EH (cell line): ENCODE measurements at regions not wholly inside any gene's neighbourhood (a gene's known extent, or its start where the extent isn't known, plus 50 kb on each side); places are given as distances from the start of the nearest gene placed in this dataset.
"Not testable (repeated sequence)": the region's sequence is repeated elsewhere in the genome, so short reads cannot be mapped to it uniquely, and the experiment has no call there.

ENCODE experiments used
- DNase-seq: peaks from one replicate; pipeline ENCODE4 v3.0.0-alpha.2; 2015; ENCODE audit warnings: low read depth

GRCh38 chr5:75948438-75948837 is 134.7 kb upstream of the SV2C start:
- no peak for DNase-seq

GRCh38 chr5:75940418-75940817 is 142.8 kb upstream of the SV2C start:
- no peak for DNase-seq

GRCh38 chr5:75935572-75935971 is 147.6 kb upstream of the SV2C start:
- DNase-seq = no peak

GRCh38 chr5:75933489-75933888 is 149.7 kb upstream of the SV2C start:
- DNase-seq = no peak

- DNase-seq = no peak
Observed at GRCh38 chr5:75931175-75931574, 152.0 kb upstream of the SV2C start.

GRCh38 chr5:75928992-75929391 is 154.2 kb upstream of the SV2C start:
- no peak for DNase-seq

- no peak for DNase-seq
Observed at GRCh38 chr5:75922480-75922879, 160.7 kb upstream of the SV2C start.

GRCh38 chr5:75921011-75921410 is 162.2 kb upstream of the SV2C start:
- DNase-seq = no peak

GRCh38 chr5:75916144-75916543 is 167.0 kb upstream of the SV2C start:
- DNase-seq = no peak

GRCh38 chr5:75909223-75909622 is 174.0 kb upstream of the SV2C start:
- DNase-seq = no peak

- DNase-seq = no peak
Observed at GRCh38 chr5:75907651-75908050, 175.5 kb upstream of the SV2C start.

- no peak for DNase-seq
Observed at GRCh38 chr5:75894482-75894881, 177.2 kb upstream of the POC5 start.

GRCh38 chr5:75891736-75892135 is 174.5 kb upstream of the POC5 start:
- no peak for DNase-seq

- no peak for DNase-seq
Observed at GRCh38 chr5:75891020-75891419, 173.8 kb upstream of the POC5 start.

- DNase-seq = no peak
Observed at GRCh38 chr5:75890546-75890945, 173.3 kb upstream of the POC5 start.

- DNase-seq = peak; percentile 35
Observed at GRCh38 chr5:75886706-75887105, 169.5 kb upstream of the POC5 start.

- peak; percentile 15 for DNase-seq
Observed at GRCh38 chr5:75885849-75886596, 168.8 kb upstream of the POC5 start.

- DNase-seq = no peak
Observed at GRCh38 chr5:75885321-75885720, 168.1 kb upstream of the POC5 start.

- no peak for DNase-seq
Observed at GRCh38 chr5:75869891-75870290, 152.7 kb upstream of the POC5 start.

GRCh38 chr5:75862872-75863271 is 145.6 kb upstream of the POC5 start:
- DNase-seq = no peak

GRCh38 chr5:75859621-75860020 is 142.4 kb upstream of the POC5 start:
- DNase-seq = not testable (repeated sequence)

- DNase-seq = no peak
Observed at GRCh38 chr5:75856056-75856455, 138.8 kb upstream of the POC5 start.

- no peak for DNase-seq
Observed at GRCh38 chr5:75848077-75848476, 130.8 kb upstream of the POC5 start.

GRCh38 chr5:75847561-75848021 is 130.4 kb upstream of the POC5 start:
- DNase-seq = no peak
